Hematopoietic multipotent progenitor cell (in vitro differentiated cells): ENCODE measurements at regions not wholly inside any gene's neighbourhood (a gene's known extent, or its start where the extent isn't known, plus 50 kb on each side); places are given as distances from the start of the nearest gene placed in this dataset.

Source experiments
- DNase-seq, 3 donors: peaks; one replicate each; pipeline ENCODE4 v3.0.0-alpha.2; 2011 to 2015; ENCODE audit warnings: low read depth in 2 of 3, low spot score in 2 of 3

DNA sequence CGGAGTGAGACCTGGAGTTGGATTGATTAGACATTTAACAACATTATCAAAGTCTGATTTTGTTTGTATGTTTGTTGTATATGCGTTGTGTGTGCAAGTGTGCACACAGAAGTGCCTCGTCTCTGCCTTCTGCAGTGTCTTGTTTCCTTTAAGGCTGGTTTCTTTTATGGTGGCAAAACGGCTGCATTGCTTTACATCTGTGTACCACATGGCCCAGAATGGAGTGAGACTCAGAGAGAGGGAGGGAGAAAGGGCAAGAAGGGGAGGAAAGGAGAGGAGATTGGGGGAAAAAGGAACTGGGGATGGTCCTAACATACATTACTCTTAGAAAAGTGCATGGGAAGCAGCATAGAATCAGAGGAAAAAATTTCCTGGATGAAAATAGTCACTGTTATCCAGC, 99.7 kb upstream of the WLS start:
- DNase-seq, result no peak

GRCh38 chr1:68331117-68331865, 99.0 kb upstream of the WLS start:
- no peak for DNase-seq

GRCh38 chr1:68330391-68330790, 98.1 kb upstream of the WLS start:
- DNase-seq, result no peak

GRCh38 chr1:68329096-68329835, 96.9 kb upstream of the WLS start:
- no peak for DNase-seq

GRCh38 chr1:68328490-68328889, 96.2 kb upstream of the WLS start:
- no peak for DNase-seq

GRCh38 chr1:68327414-68327813, 95.1 kb upstream of the WLS start:
- no peak for DNase-seq

DNA sequence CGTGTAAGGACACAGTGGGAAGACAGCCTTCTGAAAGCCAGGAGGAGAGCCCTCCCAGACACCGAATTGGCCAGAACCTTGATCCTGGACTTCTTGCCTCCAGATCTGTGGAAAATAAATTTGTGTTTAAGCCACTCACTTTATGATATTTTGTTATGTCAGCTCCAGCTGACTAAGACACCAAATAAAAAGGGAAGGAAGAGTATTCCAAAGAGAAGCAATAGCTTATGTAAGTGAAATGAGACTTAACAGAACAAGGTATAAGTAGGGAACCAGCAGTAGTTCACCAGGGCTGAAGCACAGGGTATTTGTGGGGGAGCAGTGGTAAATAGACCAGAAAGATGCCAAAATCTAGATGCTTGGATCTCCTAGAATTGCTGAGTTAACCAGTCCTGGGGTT, 94.2 kb upstream of the WLS start:
- no peak for DNase-seq

- DNase-seq, result no peak
Observed at GRCh38 chr1:68324316-68324715, 92.0 kb upstream of the WLS start.

DNA sequence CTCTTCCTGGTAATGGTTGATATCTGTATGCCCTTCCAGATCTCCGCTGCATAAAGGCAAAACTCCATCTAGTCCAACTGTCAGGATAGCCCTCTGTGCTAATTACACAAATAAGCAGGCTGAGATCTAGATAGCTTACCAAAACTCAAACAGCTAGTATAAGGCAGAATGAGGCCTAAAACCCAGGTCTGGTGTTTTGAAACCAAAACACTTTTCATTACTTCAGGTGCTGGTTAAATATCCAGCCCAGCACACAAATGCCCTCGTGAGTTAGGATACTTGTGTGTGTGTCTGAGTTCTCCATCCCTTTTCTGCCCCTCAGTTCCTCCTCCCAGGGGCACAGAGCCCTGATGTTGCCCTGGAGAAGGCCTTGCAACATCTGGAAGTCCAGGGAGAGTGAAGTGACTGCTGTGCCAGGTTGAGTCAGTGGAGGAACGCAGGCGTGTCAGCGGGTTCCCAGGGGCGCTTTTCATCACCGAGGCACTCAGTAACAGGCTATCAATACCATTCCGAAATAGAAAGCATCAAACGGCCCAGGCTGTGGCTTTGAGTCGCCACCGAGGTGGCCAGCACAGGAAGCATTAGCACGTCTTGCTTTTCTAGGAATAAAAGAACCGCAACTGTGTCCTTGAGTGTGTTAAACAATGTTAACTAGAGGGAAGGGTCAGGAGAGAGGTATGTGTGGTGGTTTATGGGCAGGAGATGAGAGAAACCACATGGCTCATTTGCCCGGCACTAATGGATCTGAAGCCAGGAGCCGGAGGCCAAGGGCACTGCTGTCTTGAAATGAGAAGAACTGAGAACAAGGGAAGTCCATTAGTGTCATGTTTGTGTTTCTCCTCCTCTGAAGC, 90.7 kb upstream of the WLS start:
- DNase-seq, result no peak

DNA sequence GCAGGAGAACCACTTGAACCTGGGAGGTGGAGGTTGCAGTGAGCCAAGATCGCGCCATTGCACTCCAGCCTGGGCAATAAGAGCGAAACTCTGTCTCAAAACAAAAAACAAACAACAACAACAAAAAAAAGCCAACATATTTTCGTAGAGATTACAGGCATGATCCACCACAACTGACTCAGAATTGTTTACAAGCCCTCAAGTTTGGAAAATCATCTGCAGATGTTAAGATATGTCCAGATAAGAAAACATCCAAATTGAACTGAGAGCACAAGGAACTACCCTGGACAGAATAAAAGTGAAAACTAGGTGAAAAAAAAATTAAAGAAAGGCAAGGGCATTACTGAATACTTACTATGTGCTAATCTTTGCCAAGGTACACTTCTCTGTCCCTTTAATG, 89.8 kb upstream of the WLS start:
- DNase-seq, result no peak

- peak in 1 of 3 donors; percentile 13 for DNase-seq
Observed at GRCh38 chr1:68321084-68321685, 88.9 kb upstream of the WLS start.

GRCh38 chr1:68320349-68320748, 88.0 kb upstream of the WLS start:
- DNase-seq, result no peak

DNA sequence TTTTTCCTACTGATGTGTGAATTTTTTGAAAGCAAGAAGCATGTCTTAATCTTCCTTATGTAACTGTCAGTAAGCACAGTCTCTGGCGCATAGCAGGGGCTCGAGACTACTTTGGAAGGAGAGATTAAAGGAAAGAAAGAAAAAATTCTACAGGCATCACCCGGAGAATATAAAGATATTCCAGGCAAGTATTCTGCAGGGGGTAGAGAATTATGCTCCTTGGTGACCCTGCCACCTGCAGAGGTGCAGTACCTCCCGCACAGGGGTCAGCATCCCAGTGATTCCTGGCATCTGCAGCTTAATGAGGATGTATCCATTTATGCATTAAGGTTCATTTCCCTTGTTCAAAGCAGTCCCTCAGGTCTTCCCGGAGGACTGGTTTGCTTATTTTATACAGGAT, 87.6 kb upstream of the WLS start:
- DNase-seq, result no peak

GRCh38 chr1:68317543-68317942, 85.2 kb upstream of the WLS start:
- DNase-seq, result no peak

DNA sequence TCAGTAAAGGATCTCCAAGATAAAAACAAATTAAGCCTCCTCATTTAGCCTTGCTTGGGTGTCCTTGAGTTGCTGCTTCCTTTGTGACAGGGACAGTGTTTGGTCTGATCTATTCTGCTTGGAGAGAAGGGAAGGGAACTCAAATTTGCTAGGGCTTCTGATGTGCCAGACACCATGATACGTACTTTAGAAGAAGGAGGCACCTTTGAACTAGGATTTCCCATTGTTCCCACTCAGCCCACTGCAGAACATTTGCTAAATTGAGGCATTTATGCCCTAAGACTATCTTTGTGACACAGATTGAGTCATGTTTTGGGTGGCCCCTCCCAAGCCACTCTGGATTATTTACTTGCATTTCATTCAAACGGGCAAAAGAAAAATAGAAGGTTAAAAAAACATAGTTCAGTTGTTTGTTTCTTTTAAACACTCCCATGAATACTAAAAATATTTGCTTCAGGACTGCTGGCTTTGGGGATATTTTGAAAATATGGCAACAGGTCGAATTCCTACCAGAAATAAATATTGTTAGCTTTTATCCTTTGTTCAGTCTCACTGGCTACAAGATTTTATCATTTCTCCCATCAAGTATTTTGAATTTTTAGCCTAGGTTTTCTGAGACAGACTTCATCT, 81.9 kb upstream of the WLS start:
- no peak for DNase-seq

- DNase-seq, result no peak
Observed at GRCh38 chr1:68313735-68314134, 81.4 kb upstream of the WLS start.

DNA sequence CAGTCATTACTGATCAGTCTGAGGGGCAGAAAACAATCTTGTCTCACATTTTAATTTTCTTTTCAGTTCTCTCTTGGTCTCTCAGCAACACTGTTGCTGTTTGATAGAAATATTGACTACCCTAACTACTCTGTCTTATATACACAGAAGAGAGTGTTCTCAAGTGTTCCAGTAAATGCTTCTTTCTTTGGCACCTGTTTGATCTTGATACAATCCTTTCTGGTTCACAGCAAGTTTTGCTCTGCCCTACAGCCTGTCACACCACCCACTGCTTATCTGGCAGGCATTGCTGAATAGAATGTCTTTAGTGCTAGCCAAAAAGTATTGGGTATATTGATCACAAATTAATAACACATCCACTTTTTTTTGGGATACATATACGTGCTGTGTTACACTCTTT, 75.7 kb upstream of the WLS start:
- no peak for DNase-seq

DNA sequence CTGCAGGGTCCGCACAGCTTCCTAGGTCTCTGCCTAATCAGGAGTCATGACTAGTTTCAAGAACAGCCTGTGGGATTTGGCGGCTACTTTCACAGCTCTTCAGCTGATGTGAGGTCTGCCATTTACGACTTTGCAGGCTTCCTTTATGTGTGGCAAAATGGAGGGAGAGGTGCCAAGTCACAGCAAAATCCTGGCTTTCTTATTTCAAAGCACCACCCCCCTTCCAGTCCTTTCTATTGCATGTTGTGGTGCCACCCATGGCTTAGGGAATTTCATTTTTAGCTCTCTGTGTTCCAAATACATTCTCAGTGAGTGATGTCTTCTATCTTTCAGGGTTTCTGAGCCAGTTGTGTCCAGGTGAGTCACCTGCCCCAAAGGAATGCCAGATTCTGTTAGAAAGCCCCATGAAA, 75.1 kb upstream of the WLS start:
- no peak for DNase-seq

DNA sequence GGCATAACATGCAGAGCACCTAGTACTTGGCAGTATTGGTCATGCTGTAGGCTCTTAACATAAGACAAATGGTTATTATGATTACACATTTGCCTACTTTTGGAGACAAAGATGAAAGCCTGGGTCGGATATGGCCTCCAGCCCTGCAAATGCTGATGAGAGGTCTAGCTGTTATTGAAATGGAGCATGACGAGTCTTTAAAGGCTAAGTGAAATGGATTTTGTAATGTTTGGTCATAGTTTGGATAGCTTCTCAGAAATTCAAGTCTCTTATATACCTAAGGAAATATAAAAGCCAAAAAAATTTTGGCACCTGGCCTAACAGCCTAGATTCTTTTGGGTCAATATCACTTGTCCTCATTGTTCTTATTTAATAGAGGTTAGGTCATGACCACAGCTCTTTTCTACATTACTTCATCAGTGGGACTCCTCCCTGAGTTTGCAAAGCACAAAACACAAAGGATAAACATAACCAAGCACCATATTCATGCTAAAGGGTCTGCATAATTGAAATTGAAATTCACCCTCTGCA, 69.2 kb upstream of the WLS start:
- no peak for DNase-seq

DNA sequence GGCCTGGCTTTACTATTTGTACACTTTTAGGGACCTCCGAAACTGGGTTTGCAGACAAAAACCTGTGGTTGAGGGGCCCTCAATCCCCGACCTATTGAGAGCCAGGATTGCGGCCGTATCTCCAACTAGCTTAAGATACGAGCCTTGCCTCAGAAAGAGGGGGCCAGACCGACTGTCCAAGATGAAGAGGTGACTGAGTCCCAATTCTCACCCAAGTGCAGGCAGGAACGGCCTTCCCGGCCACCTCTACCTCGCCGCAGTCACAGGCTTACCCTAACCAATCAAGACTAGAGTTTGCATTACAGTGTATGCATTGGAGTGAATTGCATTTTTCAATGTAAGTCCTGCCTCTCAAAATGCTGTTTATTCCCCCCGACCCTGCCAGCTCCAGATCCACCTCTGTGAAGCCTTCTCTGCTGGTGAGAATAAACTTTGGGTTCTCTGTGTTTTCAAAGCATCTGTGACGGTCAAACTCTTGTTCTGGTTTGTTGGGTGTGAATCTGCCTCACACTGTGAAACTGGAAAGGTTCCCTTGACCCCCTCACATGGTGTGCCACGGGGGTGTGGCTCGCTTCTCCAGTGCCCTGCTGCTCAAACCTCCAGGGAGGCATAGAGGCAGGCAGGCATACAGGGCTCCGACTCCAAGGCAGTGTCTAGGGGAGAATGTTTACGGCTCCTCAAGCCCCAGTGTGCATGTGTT, 62.2 kb upstream of the WLS start:
- DNase-seq, result no peak
